ENCODE measurements at regions not wholly inside any gene's neighbourhood (a gene's known extent, or its start where the extent isn't known, plus 50 kb on each side); places are given as distances from the start of the nearest gene placed in this dataset.

DNA sequence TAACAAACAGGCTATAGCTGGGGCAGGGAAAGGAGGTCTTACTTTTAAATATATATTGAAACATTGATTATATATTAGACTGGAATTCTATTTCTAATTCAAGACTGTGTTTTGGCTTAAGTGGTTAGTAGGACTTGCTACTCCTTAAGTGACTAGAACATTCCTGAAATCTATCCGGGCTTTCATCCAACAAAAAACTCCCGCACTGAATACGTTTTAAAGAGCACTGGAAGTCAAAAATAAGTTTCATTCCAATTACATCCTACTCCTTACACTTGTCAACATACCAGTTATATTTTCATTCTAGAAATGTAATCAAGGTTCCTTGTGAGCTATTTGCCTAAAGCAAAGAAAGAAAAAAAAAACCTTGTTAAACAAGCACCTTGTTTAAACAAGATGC, 204.6 kb downstream of the SP3 start:
- peak; percentile 64 for DNase-seq (ENCODE audit: low read depth)
- H3K4me3 ChIP-seq (ENCODE audit: low read depth, low read length), result no peak overlapping the region
- TF ChIP-seq, protein P1, sequence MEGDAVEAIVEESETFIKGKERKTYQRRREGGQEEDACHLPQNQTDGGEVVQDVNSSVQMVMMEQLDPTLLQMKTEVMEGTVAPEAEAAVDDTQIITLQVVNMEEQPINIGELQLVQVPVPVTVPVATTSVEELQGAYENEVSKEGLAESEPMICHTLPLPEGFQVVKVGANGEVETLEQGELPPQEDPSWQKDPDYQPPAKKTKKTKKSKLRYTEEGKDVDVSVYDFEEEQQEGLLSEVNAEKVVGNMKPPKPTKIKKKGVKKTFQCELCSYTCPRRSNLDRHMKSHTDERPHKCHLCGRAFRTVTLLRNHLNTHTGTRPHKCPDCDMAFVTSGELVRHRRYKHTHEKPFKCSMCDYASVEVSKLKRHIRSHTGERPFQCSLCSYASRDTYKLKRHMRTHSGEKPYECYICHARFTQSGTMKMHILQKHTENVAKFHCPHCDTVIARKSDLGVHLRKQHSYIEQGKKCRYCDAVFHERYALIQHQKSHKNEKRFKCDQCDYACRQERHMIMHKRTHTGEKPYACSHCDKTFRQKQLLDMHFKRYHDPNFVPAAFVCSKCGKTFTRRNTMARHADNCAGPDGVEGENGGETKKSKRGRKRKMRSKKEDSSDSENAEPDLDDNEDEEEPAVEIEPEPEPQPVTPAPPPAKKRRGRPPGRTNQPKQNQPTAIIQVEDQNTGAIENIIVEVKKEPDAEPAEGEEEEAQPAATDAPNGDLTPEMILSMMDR (IDR thresholded peaks at IDR 0.05; ENCODE audit: insufficient read depth, low read depth, low read length), result no peak

DNA sequence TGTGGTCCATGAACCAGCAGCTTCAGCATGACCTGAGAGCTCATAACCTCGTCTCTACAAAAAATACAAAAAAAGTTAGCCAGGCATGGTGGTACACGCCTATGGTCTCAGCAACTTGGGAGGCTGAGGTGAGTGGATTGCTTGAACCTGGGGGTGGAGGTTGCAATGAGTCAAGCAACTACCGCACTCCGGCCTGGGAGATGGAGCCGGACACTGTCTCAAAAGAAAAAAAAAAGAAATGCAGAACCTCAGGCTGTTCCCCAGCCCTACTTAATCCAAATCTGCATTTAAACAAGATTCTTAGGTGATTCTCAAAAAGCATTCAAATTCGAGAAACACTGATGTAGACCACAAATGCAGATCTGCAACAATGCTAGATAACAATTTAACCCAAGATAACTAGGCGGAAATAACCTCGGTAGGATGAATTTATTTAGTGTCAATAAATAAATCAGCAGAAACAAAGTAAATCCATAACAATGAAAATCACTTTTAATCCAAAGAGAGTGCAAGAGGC, 203.5 kb downstream of the SP3 start:
- DNase-seq (ENCODE audit: low read depth), result no peak
- TF ChIP-seq, protein P1 (IDR thresholded peaks at IDR 0.05; ENCODE audit: insufficient read depth, low read depth, low read length), result no peak

DNA sequence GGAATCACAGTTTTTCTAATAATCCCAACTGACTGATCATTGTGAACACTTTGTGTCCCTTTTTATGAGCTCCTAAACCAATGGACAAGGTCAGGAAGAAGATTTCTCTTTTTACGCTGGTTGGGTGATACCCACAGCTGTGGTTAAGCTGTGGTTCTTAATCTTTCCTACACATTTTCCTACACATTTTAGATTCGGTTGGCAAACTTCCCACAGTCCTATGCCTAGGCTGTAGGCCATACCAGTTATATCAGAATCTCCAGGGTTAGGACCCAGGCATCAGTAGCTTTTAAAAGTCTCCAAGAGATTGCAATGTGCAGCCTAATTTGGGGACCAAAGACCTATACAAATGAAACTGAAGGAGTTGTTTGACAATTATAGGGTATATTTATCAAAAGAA, 203.0 kb downstream of the SP3 start:
- DNase-seq (ENCODE audit: low read depth), result no peak
- TF ChIP-seq, protein P1 (IDR thresholded peaks at IDR 0.05; ENCODE audit: insufficient read depth, low read depth, low read length), result no peak

More for the DNA sequence above, 203.5 kb downstream of the SP3 start:
- H3K4me3 ChIP-seq (ENCODE audit: low read depth, low read length), result no peak overlapping the region

DNA sequence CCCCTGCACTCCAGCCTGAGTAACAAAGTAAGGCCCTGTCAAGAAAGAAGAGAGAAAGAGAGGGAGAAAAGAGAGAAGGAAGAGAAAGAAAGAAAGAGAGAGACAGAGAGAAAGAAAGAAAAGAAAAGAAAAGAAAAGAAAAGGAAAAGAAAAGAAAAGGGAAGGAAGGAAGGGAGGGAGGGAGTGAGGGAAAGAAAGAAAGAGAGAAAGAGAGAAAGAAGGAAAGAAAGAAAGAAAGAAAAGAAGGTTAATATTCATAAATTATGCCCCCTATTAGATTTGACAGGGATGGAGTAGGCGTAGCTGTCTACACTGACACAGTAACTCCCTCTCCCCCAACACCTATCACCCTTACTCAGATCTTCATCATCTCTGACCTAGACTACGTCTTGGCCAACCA, 202.3 kb downstream of the SP3 start:
- no peak overlapping the region for H3K4me3 ChIP-seq (ENCODE audit: low read depth, low read length)
- TF ChIP-seq, protein P1 (IDR thresholded peaks at IDR 0.05; ENCODE audit: insufficient read depth, low read depth, low read length), result no peak
- DNase-seq (ENCODE audit: low read depth), result no peak

More for the DNA sequence above, 203.0 kb downstream of the SP3 start:
- H3K4me3 ChIP-seq (ENCODE audit: low read depth, low read length), result no peak overlapping the region

DNA sequence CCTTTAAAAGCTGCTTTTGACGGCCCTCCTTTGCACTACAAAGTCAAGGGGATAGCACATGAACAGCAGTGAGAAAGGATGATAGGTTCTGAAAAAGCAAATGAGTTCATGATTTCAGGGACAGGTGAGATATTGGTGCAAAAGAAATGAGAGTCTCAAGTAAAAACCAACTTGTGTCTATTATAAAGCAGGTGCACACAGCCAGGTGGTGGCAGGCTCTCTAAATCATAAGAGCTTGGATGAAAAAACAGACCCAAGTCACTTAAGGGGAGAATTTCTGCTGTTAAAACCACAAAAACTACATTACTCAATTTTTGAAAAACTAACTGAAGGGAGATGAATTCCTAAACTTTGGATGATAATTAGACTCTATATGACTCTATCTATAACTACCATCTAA, 201.5 kb downstream of the SP3 start:
- no peak for DNase-seq (ENCODE audit: low read depth)
- TF ChIP-seq, protein P1 (IDR thresholded peaks at IDR 0.05; ENCODE audit: insufficient read depth, low read depth, low read length), result no peak
- no peak overlapping the region for H3K4me3 ChIP-seq (ENCODE audit: low read depth, low read length)

DNA sequence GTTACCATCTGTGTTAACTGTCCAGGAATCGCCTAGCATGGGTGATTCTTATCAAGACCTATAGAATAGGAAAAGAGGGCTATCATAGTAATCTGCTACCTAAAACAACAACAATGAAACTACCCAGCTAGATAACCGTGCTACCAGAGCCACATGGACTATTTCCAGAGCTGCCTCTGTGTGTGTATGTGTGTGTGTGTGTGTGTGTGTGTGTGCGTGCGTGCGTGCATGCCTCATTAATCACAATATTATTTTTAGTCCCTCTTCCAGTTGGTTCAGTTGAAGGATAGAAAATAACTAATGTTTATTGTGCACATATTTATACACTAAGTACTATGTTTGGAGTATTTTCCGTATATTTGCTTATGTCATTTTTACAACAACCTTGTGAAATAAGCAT, 201.1 kb downstream of the SP3 start:
- no peak for DNase-seq (ENCODE audit: low read depth)
- TF ChIP-seq, protein P1 (IDR thresholded peaks at IDR 0.05; ENCODE audit: insufficient read depth, low read depth, low read length), result no peak
- H3K4me3 ChIP-seq (ENCODE audit: low read depth, low read length), result no peak overlapping the region
